H1 (cell line): ENCODE measurements at regions not wholly inside any gene's neighbourhood (a gene's known extent, or its start where the extent isn't known, plus 50 kb on each side); places are given as distances from the start of the nearest gene placed in this dataset.

ENCODE experiments used
- CTCF ChIA-PET: fragments of 300-600 bp; sonication (Branson Sonifier 250); formaldehyde crosslinking; loops from one replicate; lab custom pipeline; 2021; ENCODE audit not compliant: partially characterized antibody; lab: Charles Lee
- POLR2A ChIA-PET: fragments of 300-600 bp; sonication (Branson Sonifier 250); formaldehyde crosslinking; loops from one replicate; lab custom pipeline; 2021; ENCODE audit warnings: inconsistent platforms; ENCODE audit not compliant: partially characterized antibody; lab: Charles Lee
- DNase-seq, 2 experiments: peaks; one replicate each; pipeline versions ENCODE4 v3.0.0 to v3.0.0-alpha.2; 2010 to 2022; ENCODE audit warnings: low spot score in 2 of 2, low read depth in 1 of 2, mixed read lengths in 1 of 2
- FAIRE-seq: peaks from 2 replicates; lab custom pipeline; 2011; peaks lifted over from hg19 to GRCh38; lab: Jason Lieb, UNC
- H2AFZ ChIP-seq: 2 replicates; pipeline ENCODE4 v1.8.1; 2012; ENCODE audit warnings: low read length, inconsistent platforms
- H2AK5ac ChIP-seq: 2 replicates; pipeline ENCODE4 v1.6.1; 2013; ENCODE audit warnings: low read depth, low read length
- H2BK120ac ChIP-seq: replicated peaks from 2 replicates; pipeline ENCODE3; 2013; ENCODE audit warnings: low read depth, low read length, inconsistent platforms
- H2BK12ac ChIP-seq: 2 replicates; pipeline ENCODE4 v1.6.1; 2013; ENCODE audit warnings: low read depth, low read length
- H2BK15ac ChIP-seq: 2 replicates; pipeline ENCODE4 v1.6.1; 2013; ENCODE audit warnings: low read length
- H2BK20ac ChIP-seq: 2 replicates; pipeline ENCODE4 v1.6.1; 2013; ENCODE audit warnings: low read length
- H2BK5ac ChIP-seq: 2 replicates; pipeline ENCODE4 v1.6.1; 2013; ENCODE audit warnings: low read depth, low read length
- H3K14ac ChIP-seq: 2 replicates; pipeline ENCODE4 v1.6.1; 2013; ENCODE audit warnings: inconsistent platforms; ENCODE audit not compliant: insufficient read length
- H3K18ac ChIP-seq: 2 replicates; pipeline ENCODE4 v1.6.1; 2013; ENCODE audit warnings: low read length; ENCODE audit errors: extremely low read depth
- H3K23ac ChIP-seq: 2 replicates; pipeline ENCODE4 v1.6.1; 2013; ENCODE audit warnings: inconsistent platforms; ENCODE audit not compliant: insufficient read length
- H3K23me2 ChIP-seq: 2 replicates; pipeline ENCODE4 v1.6.1; 2013; ENCODE audit warnings: low read depth, low read length
- H3K27ac ChIP-seq: 2 replicates; pipeline ENCODE4 v1.6.1; 2011; ENCODE audit warnings: low read depth, low read length, inconsistent platforms
- H3K27me3 ChIP-seq, 4 experiments: replicated peaks in 1 of 4; 1 replicate in 1 of 4; 2 replicates in 3 of 4; pipeline versions ENCODE4 v1.6.1 to v1.8.1; 2011 to 2013; ENCODE audit warnings: low read length in 3 of 4, mild to moderate bottlenecking in 3 of 4, inconsistent platforms in 2 of 4, mixed read lengths in 2 of 4, moderate library complexity in 1 of 4; ENCODE audit not compliant: control insufficient read depth in 3 of 4, insufficient read depth in 3 of 4; ENCODE audit errors: extremely low read depth in 1 of 4
- H3K36me3 ChIP-seq, 4 experiments: 2 replicates each; pipeline versions ENCODE4 v1.6.1 to v1.8.1; 2011 to 2013; ENCODE audit warnings: mild to moderate bottlenecking in 4 of 4, low read length in 3 of 4, moderate library complexity in 2 of 4, control low read depth in 1 of 4, inconsistent platforms in 1 of 4; ENCODE audit not compliant: insufficient read depth in 4 of 4, control insufficient read depth in 2 of 4
- H3K4ac ChIP-seq: replicated peaks from 2 replicates; pipeline ENCODE3; 2013; ENCODE audit warnings: low read length, low read depth, mixed read lengths, inconsistent platforms; ENCODE audit not compliant: insufficient read length
- H3K4me1 ChIP-seq, 4 experiments: replicated peaks in 1 of 4; 1 replicate in 1 of 4; 2 replicates in 3 of 4; pipeline versions ENCODE4 v1.6.1 to v1.8.1; 2011 to 2013; ENCODE audit warnings: low read length in 3 of 4, inconsistent platforms in 2 of 4, mixed read lengths in 1 of 4; ENCODE audit not compliant: insufficient read depth in 4 of 4, control insufficient read depth in 3 of 4
- H3K4me2 ChIP-seq, 2 experiments: 2 replicates each; pipeline versions ENCODE4 v1.6.1 to v1.8.1; 2011 to 2013; ENCODE audit warnings: low read depth in 2 of 2, low read length in 2 of 2, control low read depth in 1 of 2, inconsistent platforms in 1 of 2, mild to moderate bottlenecking in 1 of 2; ENCODE audit not compliant: insufficient read depth in 1 of 2
- H3K4me3 ChIP-seq, 4 experiments: fragments of 200-600, 300-600 bp in 1 of 4; sonication (generic), shearing (Covaris generic), sonication (Bioruptor Twin) in 1 of 4; 2 replicates each; pipeline versions ENCODE4 v1.5.1 to v1.8.1; 2011 to 2016; ENCODE audit warnings: low read length in 4 of 4, low read depth in 3 of 4, control low read depth in 2 of 4, inconsistent platforms in 2 of 4, mild to moderate bottlenecking in 2 of 4, mixed read lengths in 1 of 4, moderate library complexity in 1 of 4; ENCODE audit not compliant: insufficient read depth in 2 of 4; ENCODE audit errors: extremely low read depth in 1 of 4
- H3K56ac ChIP-seq: replicated peaks from 2 replicates; pipeline ENCODE3; 2013; ENCODE audit warnings: low read depth, mild to moderate bottlenecking, mixed read lengths, low read length, inconsistent platforms; ENCODE audit not compliant: insufficient read length
- H3K79me1 ChIP-seq: 2 replicates; pipeline ENCODE4 v1.6.1; 2013; ENCODE audit warnings: low read depth, low read length, control low read depth
- H3K79me2 ChIP-seq, 2 experiments: 2 replicates each; pipeline versions ENCODE4 v1.6.1 to v1.8.1; 2012 to 2013; ENCODE audit warnings: low read length in 2 of 2, mild to moderate bottlenecking in 2 of 2, inconsistent platforms in 1 of 2; ENCODE audit not compliant: insufficient read depth in 2 of 2, control insufficient read depth in 1 of 2
- H3K9ac ChIP-seq, 4 experiments: replicated peaks in 1 of 4; 1 replicate in 1 of 4; 2 replicates in 3 of 4; pipeline versions ENCODE4 v1.6.1 to v1.8.1; 2011 to 2013; ENCODE audit warnings: low read depth in 3 of 4, low read length in 3 of 4, control low read depth in 2 of 4, mild to moderate bottlenecking in 2 of 4, moderate library complexity in 2 of 4, inconsistent platforms in 1 of 4; ENCODE audit errors: extremely low read depth in 1 of 4
- H3K9me3 ChIP-seq, 2 experiments: 2 replicates each; pipeline versions ENCODE4 v1.6.1 to v1.8.1; 2012 to 2013; ENCODE audit warnings: mild to moderate bottlenecking in 2 of 2, moderate library complexity in 2 of 2, control low read depth in 1 of 2, inconsistent platforms in 1 of 2, low read depth in 1 of 2, low read length in 1 of 2, mixed read lengths in 1 of 2; ENCODE audit not compliant: insufficient read depth in 2 of 2
- H4K20me1 ChIP-seq, 2 experiments: replicated peaks in 1 of 2; 2 replicates each; pipeline versions ENCODE3 to v1.8.1; 2011 to 2013; ENCODE audit warnings: inconsistent platforms in 2 of 2, low read length in 2 of 2, mild to moderate bottlenecking in 1 of 2; ENCODE audit not compliant: insufficient read depth in 2 of 2, control insufficient read depth in 1 of 2
- H4K5ac ChIP-seq: 2 replicates; pipeline ENCODE4 v1.6.1; 2013; ENCODE audit warnings: low read length, low read depth, mixed read lengths, inconsistent platforms; ENCODE audit not compliant: insufficient read length
- H4K8ac ChIP-seq: 2 replicates; pipeline ENCODE4 v1.8.0; 2013; ENCODE audit warnings: mild to moderate bottlenecking, moderate library complexity, low read length, inconsistent platforms; ENCODE audit not compliant: insufficient read depth; ENCODE audit errors: extremely low read depth
- H4K91ac ChIP-seq: replicated peaks from 2 replicates; pipeline ENCODE3; 2013; ENCODE audit warnings: low read length, mixed read lengths, inconsistent platforms; ENCODE audit not compliant: insufficient read length
- JUN ChIP-seq: IDR thresholded peaks from 2 replicates; pipeline ENCODE4 v1.6.1; 2011; ENCODE audit warnings: low read depth, mild to moderate bottlenecking, improper control_type of control experiment, low read length
- RAD21 ChIP-seq, 2 experiments: IDR thresholded peaks in 1 of 2; conservative IDR thresholded peaks in 1 of 2; 2 replicates each; pipeline ENCODE4 v1.6.1; 2011; ENCODE audit warnings: low read depth in 2 of 2, low read length in 2 of 2, improper control_type of control experiment in 1 of 2, inconsistent platforms in 1 of 2, mild to moderate bottlenecking in 1 of 2, moderate library complexity in 1 of 2
- RNF2 ChIP-seq: fragments of 200-900, 300-1000 bp; sonication (generic); IDR thresholded peaks from 2 replicates; pipeline ENCODE4 v1.7.1; 2016; ENCODE audit warnings: borderline replicate concordance, low read depth, mild to moderate bottlenecking, antibody characterized with exemption, low read length; ENCODE audit not compliant: poor library complexity, severe bottlenecking; ENCODE audit errors: missing control alignments
- TF ChIP-seq, protein P1 (sequence below), 3 experiments: IDR thresholded peaks; 1 replicate in 2 of 3; 2 replicates in 1 of 3; pipeline versions ENCODE4 v1.5.1 to v1.6.1; 2011; ENCODE audit warnings: low read length in 3 of 3, mild to moderate bottlenecking in 3 of 3, inconsistent platforms in 2 of 3, low read depth in 1 of 3, moderate library complexity in 1 of 3; ENCODE audit not compliant: insufficient read depth in 1 of 3; ENCODE audit errors: control extremely low read depth in 1 of 3

DNA sequence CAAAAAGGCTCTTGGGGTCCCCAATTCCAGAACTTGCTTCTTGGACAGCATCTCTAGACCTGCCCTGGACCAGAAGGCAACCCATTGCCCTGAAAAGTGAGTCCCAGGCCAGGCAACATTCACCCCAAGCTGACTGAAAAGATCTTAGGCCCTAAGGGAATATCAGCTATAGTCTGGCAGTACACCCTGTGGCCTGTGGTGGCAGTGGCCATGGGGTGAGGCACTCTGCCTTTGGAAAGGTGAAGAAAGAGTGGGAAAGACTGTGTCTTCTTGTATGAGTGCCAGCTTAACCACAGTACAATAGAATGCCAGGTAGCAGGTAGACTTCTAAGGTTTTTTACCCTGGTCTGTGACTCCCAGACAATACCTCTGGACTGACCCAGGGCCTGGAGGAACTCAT, 564.5 kb downstream of the CDH8 start:
- Histone ChIP-seq H3K4me2 (no peak overlapping the region), H2AFZ (no peak overlapping the region), H3K4me1 (no peaks in the 10 kb centered on the region), H4K20me1 (no peaks in the 10 kb centered on the region), H3K56ac (no peak overlapping the region), H3K18ac (no peak overlapping the region), H3K4me3 (no peak overlapping the region), H3K79me1 (no peaks in the 10 kb centered on the region), H3K79me2 (no peaks in the 10 kb centered on the region), H3K4ac (no peak overlapping the region), H3K27me3 (no peaks in the 10 kb centered on the region), H2BK12ac (no peak overlapping the region), H2BK120ac (no peak overlapping the region), H3K36me3 (no peaks in the 10 kb centered on the region), H3K9ac (no peak overlapping the region), H2BK15ac (no peak overlapping the region), H3K27ac (no peak overlapping the region), H2BK20ac (no peak overlapping the region), H3K14ac (no peak overlapping the region), H3K23me2 (no peaks in the 10 kb centered on the region), H2AK5ac (no peak overlapping the region), H4K91ac (no peak overlapping the region), H4K5ac (no peak overlapping the region), H3K23ac (no peak overlapping the region), H4K8ac (no peak overlapping the region), H2BK5ac (no peak overlapping the region), H3K9me3 (no peaks in the 10 kb centered on the region)
- CTCF ChIA-PET: interaction anchor here (0.6 to 1.7 kb wide), 5 partner anchors 17 to 606 kb away, joined by 3 to 4 read pairs (median 3); no protein-coding TSS in a partner anchor
- no peak for DNase-seq
- no peak for TF ChIP-seq JUN
- TF ChIP-seq, protein P1, sequence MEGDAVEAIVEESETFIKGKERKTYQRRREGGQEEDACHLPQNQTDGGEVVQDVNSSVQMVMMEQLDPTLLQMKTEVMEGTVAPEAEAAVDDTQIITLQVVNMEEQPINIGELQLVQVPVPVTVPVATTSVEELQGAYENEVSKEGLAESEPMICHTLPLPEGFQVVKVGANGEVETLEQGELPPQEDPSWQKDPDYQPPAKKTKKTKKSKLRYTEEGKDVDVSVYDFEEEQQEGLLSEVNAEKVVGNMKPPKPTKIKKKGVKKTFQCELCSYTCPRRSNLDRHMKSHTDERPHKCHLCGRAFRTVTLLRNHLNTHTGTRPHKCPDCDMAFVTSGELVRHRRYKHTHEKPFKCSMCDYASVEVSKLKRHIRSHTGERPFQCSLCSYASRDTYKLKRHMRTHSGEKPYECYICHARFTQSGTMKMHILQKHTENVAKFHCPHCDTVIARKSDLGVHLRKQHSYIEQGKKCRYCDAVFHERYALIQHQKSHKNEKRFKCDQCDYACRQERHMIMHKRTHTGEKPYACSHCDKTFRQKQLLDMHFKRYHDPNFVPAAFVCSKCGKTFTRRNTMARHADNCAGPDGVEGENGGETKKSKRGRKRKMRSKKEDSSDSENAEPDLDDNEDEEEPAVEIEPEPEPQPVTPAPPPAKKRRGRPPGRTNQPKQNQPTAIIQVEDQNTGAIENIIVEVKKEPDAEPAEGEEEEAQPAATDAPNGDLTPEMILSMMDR (IDR thresholded peaks at IDR 0.05; ENCODE audit: control extremely low read depth in 1 of 3, insufficient read depth in 1 of 3, low read depth in 1 of 3, low read length in 3 of 3): peak in 2 of 3 experiments; percentile 27 to 45; a peak in 2 of 4 replicates
- TF ChIP-seq RNF2: no peak
- TF ChIP-seq RAD21 (IDR thresholded peaks at IDR 0.05 in 1 of 2, conservative IDR thresholded peaks at IDR 0.05 in 1 of 2; ENCODE audit: low read depth in 2 of 2, low read length in 2 of 2): peak in 1 of 2 experiments; percentile 28; a peak in 1 of 4 replicates
- POLR2A ChIA-PET: no interaction called here
- no peak for FAIRE-seq
